K562 (cell line): ENCODE measurements at regions not wholly inside any gene's neighbourhood (a gene's known extent, or its start where the extent isn't known, plus 50 kb on each side); places are given as distances from the start of the nearest gene placed in this dataset.

Source experiments
- ATAC-seq: fragments of 200-7000 bp; cut with Tn5 transposase; 3 replicates; pipeline ENCODE4 v1.9.1; 2020; ENCODE audit warnings: moderate library complexity
- BruUV-seq: library from RNA; stranded (reverse); fragments of 400-500 nt; replicated peaks from 2 replicates; lab custom pipeline; 2021; lab: Mats Ljungman, UMichigan
- CTCF ChIA-PET: fragments of 300-600 bp; formaldehyde crosslinking; extraction: SDS; loops from one replicate; lab custom pipeline; 2021; ENCODE audit warnings: low intra/inter-chr PET ratio; lab: Yijun Ruan, JAX
- POLR2A ChIA-PET: fragments of 300-600, 350-650 bp; sonication (Branson Sonifier 250); formaldehyde crosslinking; extraction: SDS; loops from one replicate; lab custom pipeline; 2021; ENCODE audit warnings: antibody characterized with exemption, inconsistent platforms; lab: Yijun Ruan, JAX
- DNase-seq, 4 experiments: peaks; one replicate each; pipeline versions ENCODE4 v3.0.0 to v3.0.0-alpha.2; 2011 to 2018; ENCODE audit warnings: low spot score in 3 of 4, mixed read lengths in 3 of 4; ENCODE audit errors: extremely low read depth in 1 of 4
- FAIRE-seq: peaks from 2 replicates; lab custom pipeline; 2011; peaks lifted over from hg19 to GRCh38; lab: Jason Lieb, UNC
- H2AFZ ChIP-seq: 2 replicates; pipeline ENCODE4 v1.6.0; 2011; ENCODE audit warnings: low read depth, low read length, control low read depth, inconsistent platforms
- H3K27ac ChIP-seq: fragments of 200-600 bp; 3 replicates; pipeline ENCODE4 v1.8.0; 2011; ENCODE audit warnings: low read depth, mild to moderate bottlenecking, control low read depth, inconsistent platforms, low read length, moderate library complexity, mixed read lengths; ENCODE audit errors: extremely low read depth
- H3K27me3 ChIP-seq, 2 experiments: fragments of 300-600 bp in 1 of 2; 2 replicates in 1 of 2; 3 replicates in 1 of 2; pipeline versions ENCODE4 v1.6.0 to v1.8.0; 2011; ENCODE audit warnings: inconsistent platforms in 2 of 2, low read length in 2 of 2, mild to moderate bottlenecking in 1 of 2, mixed read lengths in 1 of 2, moderate library complexity in 1 of 2; ENCODE audit not compliant: control insufficient read depth in 2 of 2, insufficient read depth in 2 of 2
- H3K36me3 ChIP-seq: fragments of 300-600 bp; 3 replicates; pipeline ENCODE4 v1.8.0; 2011; ENCODE audit warnings: mild to moderate bottlenecking, low read length, inconsistent platforms; ENCODE audit not compliant: control insufficient read depth, insufficient read depth
- H3K4me1 ChIP-seq, 2 experiments: fragments of 200-600 bp in 1 of 2; replicated peaks in 1 of 2; 2 replicates in 1 of 2; 3 replicates in 1 of 2; pipeline versions ENCODE4 v1.5.1 to v1.8.0; 2011; ENCODE audit warnings: inconsistent platforms in 2 of 2, low read length in 2 of 2, mild to moderate bottlenecking in 1 of 2, mixed read lengths in 1 of 2, moderate library complexity in 1 of 2; ENCODE audit not compliant: control insufficient read depth in 2 of 2, insufficient read depth in 2 of 2
- H3K4me2 ChIP-seq: 2 replicates; pipeline ENCODE4 v1.6.1; 2011; ENCODE audit warnings: low read length, control low read depth, inconsistent platforms, mixed read lengths; ENCODE audit not compliant: insufficient read depth
- H3K4me3 ChIP-seq: fragments of 200-600 bp; sonication (generic), shearing (Covaris generic); 2 replicates; pipeline ENCODE4 v1.5.1; 2016; ENCODE audit warnings: control low read depth, inconsistent platforms
- H3K79me2 ChIP-seq: fragments of 200-600 bp; 3 replicates; pipeline ENCODE4 v1.8.0; 2011; ENCODE audit warnings: low read length, inconsistent platforms; ENCODE audit not compliant: control insufficient read depth, insufficient read depth
- H3K9ac ChIP-seq, 2 experiments: 2 replicates each; pipeline versions ENCODE4 v1.6.0 to v1.6.1; 2011; ENCODE audit warnings: low read depth in 2 of 2, low read length in 2 of 2, control low read depth in 1 of 2, inconsistent platforms in 1 of 2, mild to moderate bottlenecking in 1 of 2, mixed read lengths in 1 of 2; ENCODE audit not compliant: insufficient read depth in 1 of 2
- H3K9me1 ChIP-seq: one replicate; pipeline ENCODE4 v1.6.0; 2011; ENCODE audit warnings: inconsistent platforms, mild to moderate bottlenecking, low read length, moderate library complexity; ENCODE audit not compliant: control insufficient read depth, insufficient read depth
- H3K9me3 ChIP-seq: replicated peaks from 2 replicates; pipeline ENCODE4 v1.5.1; 2011; ENCODE audit warnings: low read depth, low read length, inconsistent platforms; ENCODE audit not compliant: control insufficient read depth, insufficient read depth
- H4K20me1 ChIP-seq: replicated peaks from 2 replicates; pipeline ENCODE4 v1.6.1; 2011; ENCODE audit warnings: low read length, inconsistent platforms, mixed read lengths; ENCODE audit not compliant: control insufficient read depth, insufficient read depth
- ARID1B ChIP-seq: fragments of 450-650 bp; IDR thresholded peaks from 2 replicates; pipeline ENCODE4 v1.6.1; 2016; ENCODE audit warnings: antibody characterized with exemption, mild to moderate bottlenecking, inconsistent platforms
- HNRNPL ChIP-seq: fragments of 200-400 bp; formaldehyde crosslinking; IDR thresholded peaks from 2 replicates; pipeline ENCODE4 v1.6.1; 2017; ENCODE audit warnings: low read depth, mild to moderate bottlenecking, low read length
- KAT8 ChIP-seq: fragments of 450-650 bp; IDR thresholded peaks from 2 replicates; pipeline ENCODE4 v1.6.1; 2016; ENCODE audit warnings: low read depth, mild to moderate bottlenecking
- POLR3A ChIP-seq: IDR thresholded peaks from 2 replicates; pipeline ENCODE4 v1.6.1; 2011; ENCODE audit warnings: borderline replicate concordance, mild to moderate bottlenecking, moderate library complexity; ENCODE audit not compliant: insufficient read length, insufficient read depth; ENCODE audit errors: extremely low read depth
- RFX1 ChIP-seq: fragments of 450-650 bp; IDR thresholded peaks from 2 replicates; pipeline ENCODE4 v1.6.1; 2016; ENCODE audit warnings: mild to moderate bottlenecking, moderate library complexity
- SAP30 ChIP-seq: fragments of 200-600 bp; sonication (generic); IDR thresholded peaks from 2 replicates; pipeline ENCODE4 v1.6.1; 2012; ENCODE audit warnings: borderline replicate concordance, low read depth, mild to moderate bottlenecking, moderate library complexity, low read length, control low read depth, inconsistent platforms; ENCODE audit not compliant: insufficient read depth, poor library complexity, severe bottlenecking
- TCFL5 ChIP-seq: fragments of 250-450 bp; sonication (Bioruptor Pico); conservative IDR thresholded peaks from 2 replicates; pipeline ENCODE4 v1.6.1; 2021; ENCODE audit warnings: mild to moderate bottlenecking, moderate library complexity, matching md5 sums
- TEAD4 ChIP-seq, 2 experiments: sonication (generic) in 1 of 2; formaldehyde crosslinking in 1 of 2; IDR thresholded peaks; 2 replicates each; pipeline versions ENCODE4 v1.6.1 to v1.8.0; 2012 to 2022; ENCODE audit warnings: borderline replicate concordance in 1 of 2, inconsistent platforms in 1 of 2, low read length in 1 of 2, mild to moderate bottlenecking in 1 of 2, missing genetic modification reagents in 1 of 2
- U2AF1 ChIP-seq: fragments of 200-400 bp; formaldehyde crosslinking; optimal IDR thresholded peaks from 2 replicates; pipeline ENCODE3; 2017; ENCODE audit warnings: mild to moderate bottlenecking, low read depth, low read length, moderate library complexity
- ZNF121 ChIP-seq: sonication (generic); formaldehyde crosslinking; conservative IDR thresholded peaks from 2 replicates; pipeline ENCODE4 v1.8.0; 2022; ENCODE audit warnings: missing genetic modification reagents
- ZNF212 ChIP-seq: fragments of 450-650 bp; formaldehyde crosslinking; IDR thresholded peaks from 2 replicates; pipeline ENCODE4 v1.4.0; 2020; ENCODE audit warnings: mild to moderate bottlenecking
- ZNF239 ChIP-seq: fragments of 250-450 bp; sonication (Bioruptor Pico); IDR thresholded peaks from 2 replicates; pipeline ENCODE4 v1.4.0; 2020; ENCODE audit warnings: mild to moderate bottlenecking
- ZNF263 ChIP-seq: sonication (generic); formaldehyde crosslinking; IDR thresholded peaks from 2 replicates; pipeline ENCODE4 v1.8.0; 2022; ENCODE audit warnings: mild to moderate bottlenecking, missing genetic modification reagents, borderline replicate concordance
- ZNF561 ChIP-seq: fragments of 450-650 bp; formaldehyde crosslinking; conservative IDR thresholded peaks from 2 replicates; pipeline ENCODE4 v1.4.0; 2020; ENCODE audit warnings: mild to moderate bottlenecking, moderate library complexity
- ZNF584 ChIP-seq: fragments of 200-800 bp; sonication (Bioruptor generic); IDR thresholded peaks from 2 replicates; pipeline ENCODE4 v1.6.1; 2016; ENCODE audit warnings: low read depth, mild to moderate bottlenecking, missing genetic modification characterization, missing compliant biosample characterization
- WGBS: fragments of 100-300 bp; shearing (Covaris generic); methylation state at CpG from one replicate; pipeline ENCODE4 v1.1.6; 2016; ENCODE audit warnings: low coverage, mixed read lengths; ENCODE audit not compliant: insufficient coverage; ENCODE audit errors: missing lambda C conversion rate; 5-methylcytosine and 5-hydroxymethylcytosine counted together
- in situ Hi-C: fragments of 300-500 bp; cut with MboI; formaldehyde crosslinking; loops from 4 replicates; pipeline ENCODE4 v1.15.0; 2018; ENCODE audit warnings: inconsistent platforms, mixed read lengths
- intact Hi-C: fragments of 100-400 bp; cut with micrococcal nuclease; formaldehyde crosslinking; loops from 2 replicates; pipeline ENCODE4 v1.14.2; 2022
- TF ChIP-seq, protein P1 (sequence below): fragments of 200-400 bp; formaldehyde crosslinking; IDR thresholded peaks from 2 replicates; pipeline ENCODE4 v1.6.1; 2017; ENCODE audit warnings: mild to moderate bottlenecking, low read depth, low read length, moderate library complexity
- TF ChIP-seq, protein P2 (sequence below): fragments of 450-650 bp; IDR thresholded peaks from 2 replicates; pipeline ENCODE4 v1.6.1; 2017; ENCODE audit warnings: mild to moderate bottlenecking, moderate library complexity

DNA sequence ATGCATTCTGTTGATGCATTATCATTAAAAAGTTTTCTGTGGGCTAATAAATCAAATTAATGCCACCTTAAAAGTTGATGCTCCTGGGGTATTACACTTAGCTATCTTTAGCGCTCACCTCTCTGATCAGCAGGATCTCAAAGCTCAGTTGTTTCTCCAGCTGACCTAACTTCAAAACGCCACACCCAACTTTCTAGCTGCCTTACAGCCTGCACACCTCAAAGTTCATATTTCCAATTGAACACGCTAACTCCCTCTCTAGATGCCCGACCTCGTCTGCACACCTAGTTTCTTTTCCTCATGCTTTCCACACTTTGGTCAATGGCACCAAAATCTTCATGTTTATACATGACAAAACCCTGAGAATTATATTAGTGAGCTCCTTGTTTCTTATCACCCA lies 98.2 kb upstream of the AGTR1 start:
- Histone ChIP-seq H3K27ac (no peak overlapping the region), H2AFZ (no peak overlapping the region), H4K20me1 (no peaks in the 10 kb centered on the region), H3K9ac (no peak overlapping the region), H3K36me3 (no peaks in the 10 kb centered on the region), H3K9me1 (no peaks in the 10 kb centered on the region), H3K9me3 (no peaks in the 10 kb centered on the region), H3K4me1 (no peaks in the 10 kb centered on the region), H3K4me3 (no peak overlapping the region), H3K4me2 (no peak overlapping the region), H3K27me3 (no peaks in the 10 kb centered on the region), H3K79me2 (no peaks in the 10 kb centered on the region)
- no peak for DNase-seq
- no peak for TF ChIP-seq ZNF263 (CRISPR knock-in tag)
- no peak for TF ChIP-seq ZNF239
- no peak for TF ChIP-seq ZNF121 (CRISPR knock-in tag)
- TF ChIP-seq, protein P1, sequence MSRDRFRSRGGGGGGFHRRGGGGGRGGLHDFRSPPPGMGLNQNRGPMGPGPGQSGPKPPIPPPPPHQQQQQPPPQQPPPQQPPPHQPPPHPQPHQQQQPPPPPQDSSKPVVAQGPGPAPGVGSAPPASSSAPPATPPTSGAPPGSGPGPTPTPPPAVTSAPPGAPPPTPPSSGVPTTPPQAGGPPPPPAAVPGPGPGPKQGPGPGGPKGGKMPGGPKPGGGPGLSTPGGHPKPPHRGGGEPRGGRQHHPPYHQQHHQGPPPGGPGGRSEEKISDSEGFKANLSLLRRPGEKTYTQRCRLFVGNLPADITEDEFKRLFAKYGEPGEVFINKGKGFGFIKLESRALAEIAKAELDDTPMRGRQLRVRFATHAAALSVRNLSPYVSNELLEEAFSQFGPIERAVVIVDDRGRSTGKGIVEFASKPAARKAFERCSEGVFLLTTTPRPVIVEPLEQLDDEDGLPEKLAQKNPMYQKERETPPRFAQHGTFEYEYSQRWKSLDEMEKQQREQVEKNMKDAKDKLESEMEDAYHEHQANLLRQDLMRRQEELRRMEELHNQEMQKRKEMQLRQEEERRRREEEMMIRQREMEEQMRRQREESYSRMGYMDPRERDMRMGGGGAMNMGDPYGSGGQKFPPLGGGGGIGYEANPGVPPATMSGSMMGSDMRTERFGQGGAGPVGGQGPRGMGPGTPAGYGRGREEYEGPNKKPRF = no peak
- no peak for TF ChIP-seq ZNF212 (CRISPR knock-in tag)
- no peak for TF ChIP-seq ZNF561 (CRISPR knock-in tag)
- no peak for TF ChIP-seq POLR3A
- TF ChIP-seq U2AF1 = no peak
- TF ChIP-seq, protein P2, sequence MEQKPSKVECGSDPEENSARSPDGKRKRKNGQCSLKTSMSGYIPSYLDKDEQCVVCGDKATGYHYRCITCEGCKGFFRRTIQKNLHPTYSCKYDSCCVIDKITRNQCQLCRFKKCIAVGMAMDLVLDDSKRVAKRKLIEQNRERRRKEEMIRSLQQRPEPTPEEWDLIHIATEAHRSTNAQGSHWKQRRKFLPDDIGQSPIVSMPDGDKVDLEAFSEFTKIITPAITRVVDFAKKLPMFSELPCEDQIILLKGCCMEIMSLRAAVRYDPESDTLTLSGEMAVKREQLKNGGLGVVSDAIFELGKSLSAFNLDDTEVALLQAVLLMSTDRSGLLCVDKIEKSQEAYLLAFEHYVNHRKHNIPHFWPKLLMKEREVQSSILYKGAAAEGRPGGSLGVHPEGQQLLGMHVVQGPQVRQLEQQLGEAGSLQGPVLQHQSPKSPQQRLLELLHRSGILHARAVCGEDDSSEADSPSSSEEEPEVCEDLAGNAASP = no peak
- no peak for TF ChIP-seq TCFL5
- TF ChIP-seq KAT8 = no peak
- no peak for TF ChIP-seq ARID1B
- no peak for TF ChIP-seq TEAD4 (IDR thresholded peaks at IDR 0.05; ENCODE audit: low read length)
- TF ChIP-seq TEAD4 (CRISPR knock-in tag; IDR thresholded peaks at IDR 0.05; ENCODE audit: borderline replicate concordance) = no peak
- TF ChIP-seq RFX1 = no peak
- no peak for TF ChIP-seq ZNF584 (CRISPR knock-in tag)
- no peak for TF ChIP-seq SAP30
- no peak for TF ChIP-seq HNRNPL
- no peak for ATAC-seq
- ChIA-PET POLR2A (interaction anchor here (0.6 kb wide), 1 partner anchor 354 kb away, joined by 4 read pairs; no protein-coding TSS in a partner anchor), CTCF (no interaction called here)
- no TSS peak for BruUV-seq
- intact Hi-C loops = no loop called here
- WGBS = 0% methylated on average over 5 of the region's 5 CpGs
- in situ Hi-C loops = no loop called here
- FAIRE-seq = no peak
